GM18858 (cell line): ENCODE measurements at regions not wholly inside any gene's neighbourhood (a gene's known extent, or its start where the extent isn't known, plus 50 kb on each side); places are given as distances from the start of the nearest gene placed in this dataset.
"Not testable (repeated sequence)": the region's sequence is repeated elsewhere in the genome, so short reads cannot be mapped to it uniquely, and the experiment has no call there.

ENCODE experiments used
- ATAC-seq: cut with Tn5 transposase; IDR thresholded peaks from one replicate; pipeline ENCODE4 v1.9.1; 2021; ENCODE audit not compliant: unreplicated experiment

DNA sequence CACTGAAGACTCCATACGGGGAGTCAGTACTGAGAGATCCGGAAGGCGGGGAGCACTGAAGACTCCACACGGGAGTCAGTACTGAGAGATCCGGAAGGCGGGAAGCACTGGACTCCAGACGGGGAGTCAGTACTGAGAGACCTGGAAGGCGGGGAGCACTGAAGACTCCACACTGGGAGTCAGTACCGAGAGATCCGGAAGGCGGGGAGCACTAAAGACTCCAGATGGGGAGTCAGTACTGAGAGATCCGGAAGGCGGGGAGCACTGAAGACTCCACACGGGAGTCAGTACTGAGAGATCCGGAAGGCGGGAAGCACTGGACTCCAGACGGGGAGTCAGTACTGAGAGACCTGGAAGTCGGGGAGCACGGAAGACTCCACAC lies 77.2 kb downstream of the DLL1 start:
- ATAC-seq: not testable (repeated sequence)

DNA sequence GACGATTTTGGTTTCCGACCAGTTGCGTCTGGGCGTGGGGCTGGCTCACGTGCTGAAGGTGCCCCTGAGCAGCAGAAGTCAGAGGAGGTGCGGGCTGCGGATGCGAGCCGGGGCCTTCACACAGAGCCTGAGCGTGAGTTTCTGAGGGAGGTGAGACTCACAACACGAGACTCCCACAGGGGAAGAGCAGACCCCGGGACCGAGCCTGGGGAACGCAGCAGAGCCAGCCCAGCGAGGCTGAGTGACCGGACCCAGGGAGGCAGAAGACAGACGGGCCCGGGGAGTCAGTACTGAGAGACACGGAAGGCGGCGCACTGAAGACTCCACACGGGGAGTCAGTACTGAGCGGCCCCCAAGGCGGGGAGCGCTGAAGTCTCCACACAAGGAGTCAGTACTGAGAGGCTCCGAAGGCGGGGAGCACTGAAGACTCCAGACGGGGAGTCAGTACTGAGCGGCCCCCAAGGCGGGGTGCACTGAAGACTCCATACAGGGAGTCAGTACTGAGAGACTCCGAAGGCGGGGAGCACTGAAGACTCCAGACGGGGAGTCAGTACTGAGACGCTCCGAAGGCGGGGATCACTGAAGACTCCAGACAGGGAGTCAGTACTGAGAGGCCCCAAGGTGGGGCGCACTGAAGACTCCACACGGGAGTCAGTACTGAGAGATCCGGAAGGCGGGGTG lies 77.8 kb downstream of the DLL1 start:
- no peak for ATAC-seq

DNA sequence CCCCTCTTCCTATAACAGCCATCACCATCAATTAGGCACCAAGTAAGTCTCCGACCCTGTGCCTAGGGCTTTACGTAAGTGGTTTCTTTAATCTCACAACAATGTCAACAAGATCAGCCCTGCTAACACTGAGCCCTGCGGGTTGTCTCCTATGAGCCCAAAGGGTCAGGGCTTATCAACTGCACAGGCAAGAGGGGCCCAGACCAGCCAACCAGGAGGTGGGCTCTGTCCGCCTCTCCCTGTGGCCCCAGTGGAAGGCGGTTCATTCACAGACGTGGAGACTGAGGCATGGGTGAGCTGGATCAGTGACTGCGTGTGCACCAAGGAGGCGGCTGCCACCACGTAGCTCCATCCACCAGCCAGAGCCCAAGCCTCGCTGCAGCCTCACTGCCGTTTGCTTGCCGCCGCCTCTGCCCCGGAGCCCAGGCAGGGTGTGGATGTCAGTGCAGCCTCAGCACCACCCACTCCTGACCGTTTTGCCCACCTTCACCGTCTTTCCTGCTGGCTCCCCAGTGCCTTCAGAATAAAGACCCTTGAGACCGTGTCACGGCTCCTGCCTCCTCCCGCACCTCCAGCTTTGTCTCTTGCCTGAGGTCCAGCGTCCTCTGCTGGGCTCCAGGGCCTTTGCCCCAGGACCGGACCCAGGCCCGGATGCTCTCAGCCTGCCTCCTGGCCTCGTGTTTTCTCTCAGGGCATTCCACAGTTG lies 78.7 kb downstream of the DLL1 start:
- ATAC-seq: no peak

DNA sequence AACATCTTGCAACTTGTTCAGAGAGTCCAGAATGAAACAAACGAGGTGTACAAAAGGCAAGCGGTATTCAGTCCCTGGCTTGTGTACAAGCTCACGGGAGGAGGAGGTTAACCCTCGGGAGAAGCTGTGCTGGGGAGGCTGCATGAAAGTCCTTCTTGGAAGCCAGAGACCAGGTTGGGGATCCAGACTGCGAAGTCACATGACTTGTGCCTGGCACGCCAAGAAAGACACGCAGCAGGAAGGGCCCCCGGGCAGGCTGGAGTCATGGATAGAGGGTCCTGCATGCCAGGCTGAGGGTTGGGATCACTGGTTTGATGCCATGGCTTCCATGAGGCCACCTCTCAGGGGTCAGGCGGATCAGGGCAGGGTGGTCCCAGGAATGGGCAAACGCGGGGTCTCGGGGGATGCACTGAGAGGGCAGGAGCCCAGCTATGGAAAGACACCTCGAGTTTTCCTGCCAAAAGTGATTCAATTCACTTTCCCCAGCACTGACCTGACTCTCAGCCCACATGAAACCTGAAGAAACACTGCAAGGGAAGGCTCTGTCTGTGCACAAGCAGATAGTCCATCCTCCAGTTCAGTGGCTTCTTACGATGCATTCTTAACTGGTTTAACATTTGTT lies 79.4 kb downstream of the DLL1 start:
- no peak for ATAC-seq

DNA sequence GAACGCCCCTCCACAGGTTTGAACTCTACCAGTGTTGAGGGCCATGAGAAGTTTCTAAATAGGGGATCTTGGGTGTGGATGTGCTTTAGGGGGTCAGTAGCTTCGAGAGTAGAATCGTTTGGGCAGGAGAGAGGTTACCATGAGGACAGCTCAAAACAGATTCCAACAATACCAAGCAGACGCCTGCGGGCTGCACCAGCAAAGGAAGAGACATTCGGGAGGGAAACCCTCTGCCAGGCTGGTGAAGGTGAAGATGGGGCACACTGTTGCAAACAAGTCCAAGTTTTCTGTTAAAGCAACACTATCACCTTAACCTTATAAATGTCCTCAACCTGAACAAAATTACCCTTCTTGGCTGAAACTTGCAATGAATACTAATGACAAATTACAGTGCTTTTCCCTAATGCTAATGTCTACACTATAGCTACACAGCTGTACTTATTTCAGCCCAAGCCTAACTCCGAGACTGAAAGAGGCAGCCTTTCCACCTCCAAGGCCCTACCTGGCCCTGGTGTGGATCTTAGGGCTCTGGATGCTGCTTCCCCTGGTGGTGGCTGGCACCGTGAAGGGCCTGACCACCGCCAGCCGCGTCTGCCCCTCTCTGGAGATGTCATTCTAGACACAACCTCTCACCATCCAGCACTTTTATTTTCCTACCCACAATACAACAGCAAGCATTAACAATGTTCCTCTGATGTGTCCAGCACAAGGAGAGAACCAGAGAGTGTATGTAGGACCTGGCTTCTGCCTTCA lies 80.1 kb downstream of the DLL1 start:
- ATAC-seq: no peak

DNA sequence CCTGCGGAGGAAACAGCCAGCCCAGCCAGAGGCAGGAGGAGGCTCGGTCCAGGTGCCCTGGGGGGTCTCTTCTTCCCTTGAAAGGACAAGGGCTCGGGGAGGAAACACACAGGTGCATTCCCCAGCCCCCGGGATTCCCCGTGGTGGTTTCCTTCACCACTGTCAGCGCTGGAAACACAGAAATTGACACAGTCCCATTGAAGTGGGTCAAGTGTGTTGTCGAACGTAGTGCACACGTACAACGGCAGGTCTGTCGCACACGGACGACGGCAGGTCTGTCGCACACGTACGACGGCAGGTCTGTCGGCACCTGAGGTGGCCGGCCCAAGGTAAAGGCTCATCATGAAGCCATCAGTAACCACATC lies 80.9 kb downstream of the DLL1 start:
- ATAC-seq: no peak

DNA sequence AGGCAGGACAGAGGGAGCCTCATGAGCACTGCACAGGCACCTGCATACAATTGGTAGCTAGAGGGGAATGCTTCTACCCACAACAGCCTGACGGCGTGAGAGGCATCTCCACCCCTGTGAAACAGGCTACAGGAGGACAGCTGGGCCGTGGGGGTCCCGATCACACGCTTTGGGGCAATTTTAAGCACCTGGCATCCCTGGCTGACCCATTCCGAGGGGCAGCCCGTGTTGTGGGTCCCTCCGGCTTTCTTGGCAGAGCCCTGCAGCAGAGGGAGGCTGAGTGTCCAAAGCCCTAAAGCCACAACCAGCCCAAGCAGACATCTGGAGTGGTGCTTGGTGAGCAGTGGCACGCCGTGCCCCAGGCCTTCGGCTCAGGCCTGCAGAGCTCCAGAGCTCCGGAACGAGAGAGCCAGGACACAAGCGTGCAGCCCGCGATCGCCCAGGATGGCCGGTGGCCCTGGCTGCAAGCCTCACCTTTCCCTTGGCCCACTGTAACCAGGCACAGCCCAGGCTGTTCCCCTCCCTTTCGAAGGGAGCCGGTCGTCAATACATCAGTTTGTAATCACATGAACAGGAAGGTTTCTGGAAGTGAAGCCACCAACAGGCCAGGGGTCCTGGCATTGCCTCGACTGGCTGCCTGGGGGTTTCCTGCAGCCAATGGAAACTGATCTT lies 81.4 kb downstream of the DLL1 start:
- no peak for ATAC-seq

DNA sequence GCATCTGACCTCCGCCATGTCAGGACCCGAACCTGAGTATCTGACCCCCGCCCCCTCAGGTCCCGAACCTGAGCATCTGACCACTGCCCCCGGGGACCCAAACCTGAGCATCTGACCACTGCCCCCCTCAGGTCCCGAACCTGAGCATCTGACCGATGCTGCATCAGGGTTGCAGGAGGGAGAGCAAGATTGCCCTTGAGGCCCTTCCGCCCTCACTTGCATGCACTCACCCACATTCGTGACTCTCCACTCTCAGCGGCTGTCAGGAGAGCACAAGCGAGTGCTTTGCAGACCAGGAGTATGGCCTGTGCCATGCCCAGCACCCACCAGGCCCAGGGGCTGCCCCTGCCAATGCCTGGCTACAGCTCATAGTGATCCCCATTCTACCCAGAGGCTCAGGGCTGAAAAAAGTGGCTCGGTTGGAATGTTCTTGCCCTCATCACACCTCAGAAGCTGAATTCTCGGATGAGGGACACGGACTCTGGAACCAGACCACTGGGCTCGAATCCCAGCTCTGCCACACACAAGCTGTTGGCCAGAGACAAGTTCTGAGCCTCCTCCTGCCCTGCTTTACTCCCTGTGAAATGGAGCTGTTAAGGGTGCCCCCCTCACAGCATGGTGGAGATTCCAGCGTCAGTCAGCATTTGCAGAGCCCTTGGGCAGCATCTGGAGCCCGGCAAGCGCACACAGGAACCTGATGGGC lies 82.1 kb downstream of the DLL1 start:
- no peak for ATAC-seq

DNA sequence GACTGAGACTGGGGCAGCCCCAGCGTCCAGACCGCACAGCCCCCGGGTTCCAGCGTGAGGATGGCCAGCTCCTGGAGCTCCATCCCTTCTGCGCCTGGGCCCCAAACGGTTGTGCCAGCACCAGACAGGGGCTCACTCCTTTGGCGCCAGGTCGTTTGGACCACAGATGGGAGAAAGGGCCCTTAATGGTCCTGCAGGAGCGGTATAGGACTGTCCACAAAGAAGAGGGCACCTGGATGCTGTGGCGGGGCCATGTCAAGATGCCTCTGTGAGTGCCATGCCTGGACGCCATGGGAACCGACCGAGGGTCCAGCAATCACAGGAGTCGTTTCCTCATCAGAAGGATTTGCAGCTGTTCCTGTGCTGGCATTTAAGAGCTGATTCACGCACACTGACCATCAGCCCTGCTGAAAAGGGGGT lies 82.7 kb downstream of the DLL1 start:
- ATAC-seq: no peak

DNA sequence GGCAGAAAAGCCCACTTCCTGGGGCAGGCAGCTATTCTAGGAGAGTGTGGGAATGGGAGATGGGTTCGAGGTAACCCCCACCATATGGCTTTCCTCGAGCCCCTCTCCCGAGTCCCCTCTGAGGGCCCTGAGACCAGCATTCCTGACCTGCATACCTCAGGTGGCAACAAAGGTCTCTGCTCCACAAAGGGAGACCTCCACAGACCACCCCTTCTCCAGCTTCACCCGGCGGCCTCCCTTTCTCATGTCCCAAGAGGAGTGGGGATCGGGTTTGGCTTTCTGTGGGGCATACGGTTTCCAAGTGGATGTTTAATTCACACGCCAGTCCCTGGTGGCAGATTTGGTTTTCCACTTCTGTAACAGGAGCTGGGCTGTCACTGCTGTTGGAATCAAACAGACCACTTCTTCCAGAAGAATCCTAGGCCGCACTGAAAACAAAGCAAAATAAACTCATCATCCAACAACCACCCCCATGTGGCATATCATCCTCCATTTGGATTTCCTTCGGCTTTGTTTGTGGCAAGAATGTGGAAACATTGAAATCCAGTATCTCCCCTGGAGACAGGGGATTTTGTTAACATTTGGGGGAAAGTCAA lies 83.2 kb downstream of the DLL1 start:
- ATAC-seq: no peak

DNA sequence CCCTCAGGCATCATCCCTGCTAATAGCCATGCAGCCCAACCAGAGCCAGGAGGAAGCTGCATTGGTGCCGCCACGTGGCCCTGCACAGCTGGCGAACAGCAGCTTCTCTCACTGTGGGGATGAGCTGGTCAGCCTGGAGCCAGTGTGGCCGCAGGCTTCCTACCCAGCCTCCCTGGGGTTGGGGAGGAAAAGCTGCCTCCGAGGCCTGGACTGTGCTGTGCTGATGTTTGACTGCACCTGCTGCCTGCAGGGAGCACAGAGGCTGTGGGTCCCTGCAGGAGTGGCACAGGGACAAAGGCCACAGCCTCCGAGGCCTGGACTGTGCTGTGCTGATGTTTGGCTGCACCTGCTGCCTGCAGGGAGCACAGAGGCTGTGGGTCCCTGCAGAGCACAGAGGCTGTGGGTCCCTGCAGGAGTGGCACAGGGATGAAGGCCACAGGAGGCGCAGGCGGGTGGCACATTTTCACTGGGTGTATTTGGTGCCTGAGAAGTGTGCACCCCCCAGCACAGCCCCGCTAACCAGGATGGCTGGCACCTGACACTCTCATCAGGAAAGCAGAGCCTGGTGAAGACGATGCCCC lies 83.9 kb downstream of the DLL1 start:
- no peak for ATAC-seq

DNA sequence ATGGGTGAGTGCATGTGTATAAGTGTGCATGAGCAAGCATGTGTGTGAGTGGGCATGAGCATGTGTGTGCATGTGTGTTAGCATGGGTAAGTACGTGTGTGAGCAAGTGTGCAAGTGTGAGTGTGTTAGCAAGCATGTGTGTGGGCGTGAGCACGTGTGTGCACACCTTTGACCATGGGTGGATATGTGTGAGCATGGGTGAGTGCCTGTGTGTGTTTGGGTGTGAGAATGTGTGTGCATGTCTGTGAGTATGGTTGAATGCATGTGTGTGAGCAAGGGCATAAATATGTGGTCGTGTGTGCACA lies 84.6 kb downstream of the DLL1 start:
- ATAC-seq: no peak

DNA sequence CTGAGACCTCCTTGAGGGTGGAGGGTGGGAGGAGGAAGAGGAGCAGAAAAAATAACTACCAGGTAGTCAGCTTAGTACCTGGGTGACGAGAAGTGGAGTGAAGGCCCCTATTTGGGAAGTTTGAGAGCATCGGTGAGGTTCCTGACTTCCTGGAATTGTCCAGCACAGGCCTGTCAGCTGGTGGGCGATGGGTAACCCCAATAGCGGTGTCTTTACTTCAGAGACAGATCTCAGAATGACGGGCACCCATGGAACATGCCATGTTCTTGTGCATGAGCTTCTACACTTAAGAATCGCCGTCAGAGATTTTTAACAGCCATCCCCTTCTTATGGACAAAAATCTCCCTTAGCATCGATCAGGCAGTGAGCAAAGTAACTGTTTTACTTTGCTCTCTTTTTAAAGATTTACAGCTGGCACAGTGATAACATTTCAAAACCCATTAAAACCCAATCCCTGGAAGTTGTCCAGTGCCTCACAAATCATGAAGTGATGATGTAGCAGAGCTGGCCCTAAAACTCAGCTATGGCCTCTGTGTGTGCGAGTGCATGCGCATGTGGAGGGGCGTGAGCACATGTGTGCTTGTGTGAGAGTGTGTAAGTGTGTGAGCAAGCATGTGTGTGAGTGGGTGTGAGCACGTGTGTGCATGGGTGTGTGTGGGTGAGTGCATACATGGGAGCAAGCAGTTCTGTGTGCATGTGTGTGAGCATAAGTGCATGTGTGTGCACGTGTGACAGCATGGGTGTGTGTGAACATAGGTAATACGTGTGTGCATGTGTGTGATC lies 85.2 kb downstream of the DLL1 start:
- ATAC-seq: no peak

DNA sequence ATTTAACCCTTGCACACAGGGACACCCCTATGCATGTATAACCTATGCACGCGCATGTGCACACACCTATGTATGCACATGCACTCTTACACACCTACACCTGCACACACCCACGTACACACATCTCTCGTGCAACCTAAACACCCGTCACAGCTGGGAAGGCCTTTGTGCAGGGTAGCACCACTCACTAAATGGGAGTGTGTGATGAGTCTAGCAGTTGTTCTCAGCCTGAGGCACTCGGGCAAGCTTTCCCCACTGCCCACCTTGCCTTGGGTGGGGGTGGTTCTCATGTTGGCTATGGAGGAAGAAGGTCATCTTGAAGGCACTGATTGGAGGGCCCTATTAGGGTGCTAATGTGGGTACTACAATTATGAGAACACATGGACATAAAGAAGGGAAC lies 85.8 kb downstream of the DLL1 start:
- ATAC-seq: no peak

DNA sequence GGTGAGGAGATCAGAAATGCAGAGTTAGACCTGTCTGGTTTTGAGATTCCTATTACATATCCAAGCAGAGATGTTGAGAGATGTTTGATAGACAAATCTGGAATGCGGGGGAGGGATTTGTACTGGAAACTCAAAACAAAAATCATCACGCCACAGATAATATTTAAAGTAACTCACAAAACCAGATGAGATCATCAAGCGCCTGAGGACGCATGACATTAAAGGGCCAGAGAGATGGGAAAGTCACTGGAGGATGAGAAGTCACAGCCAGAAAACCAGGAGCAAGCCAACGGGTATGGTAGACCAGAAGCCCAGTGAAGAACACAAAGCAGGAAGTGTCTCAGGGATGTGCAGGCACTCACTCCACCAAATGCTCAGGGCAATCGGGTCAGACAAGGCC lies 87.7 kb downstream of the DLL1 start:
- no peak for ATAC-seq

DNA sequence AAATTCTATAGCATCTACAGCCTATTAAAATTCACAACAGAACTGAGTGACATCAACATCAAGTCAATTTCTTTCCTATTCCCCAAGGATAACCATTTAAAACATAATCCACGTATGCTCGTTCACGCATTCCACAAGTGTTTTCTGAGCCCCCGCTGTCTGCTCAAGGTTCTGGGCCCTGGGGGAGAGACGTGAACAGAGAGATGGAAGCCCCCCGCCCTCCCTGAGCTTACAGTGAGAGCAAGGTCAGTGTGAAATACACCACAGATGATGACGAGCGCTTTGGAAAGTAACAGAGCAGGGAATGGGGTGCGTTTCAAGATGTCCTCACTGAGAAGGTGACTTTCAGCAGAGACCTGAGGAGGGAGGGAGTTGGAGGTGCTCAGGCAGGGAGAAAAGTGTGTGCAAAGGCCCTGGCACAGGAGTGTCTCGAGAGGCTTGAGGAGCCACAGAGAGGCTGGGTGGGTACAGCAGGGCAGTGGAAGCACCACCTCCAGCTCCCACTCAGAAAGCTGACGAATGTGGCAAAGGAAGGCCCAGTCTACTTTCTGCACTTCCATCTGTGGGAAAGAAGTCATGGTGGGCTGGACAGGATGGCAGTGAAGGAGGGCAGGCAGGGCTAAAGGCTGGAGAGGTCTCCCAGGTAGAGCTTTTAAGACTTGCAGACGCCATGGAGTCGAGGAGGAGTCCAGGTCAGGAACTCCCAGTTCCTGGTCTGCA lies 88.3 kb downstream of the DLL1 start:
- ATAC-seq: no peak

DNA sequence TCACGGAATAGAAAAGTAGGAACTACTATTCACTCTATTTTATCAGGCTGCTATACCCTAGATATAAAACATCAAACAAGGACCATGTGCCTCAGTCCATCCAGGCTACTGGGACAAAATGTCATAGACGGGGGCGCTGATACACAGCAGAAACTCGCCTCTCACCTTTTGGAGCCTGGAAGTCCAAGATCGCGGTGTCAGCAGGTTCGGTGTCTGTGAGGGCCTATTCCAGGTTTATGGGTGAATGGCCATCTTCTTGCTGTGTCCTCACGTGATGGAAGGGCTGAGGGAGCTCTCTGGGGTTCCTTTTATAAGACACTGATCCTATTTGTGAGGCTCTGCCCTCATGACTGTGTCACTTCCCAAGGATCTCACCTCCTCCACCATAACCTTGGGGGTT lies 89.5 kb downstream of the DLL1 start:
- no peak for ATAC-seq

DNA sequence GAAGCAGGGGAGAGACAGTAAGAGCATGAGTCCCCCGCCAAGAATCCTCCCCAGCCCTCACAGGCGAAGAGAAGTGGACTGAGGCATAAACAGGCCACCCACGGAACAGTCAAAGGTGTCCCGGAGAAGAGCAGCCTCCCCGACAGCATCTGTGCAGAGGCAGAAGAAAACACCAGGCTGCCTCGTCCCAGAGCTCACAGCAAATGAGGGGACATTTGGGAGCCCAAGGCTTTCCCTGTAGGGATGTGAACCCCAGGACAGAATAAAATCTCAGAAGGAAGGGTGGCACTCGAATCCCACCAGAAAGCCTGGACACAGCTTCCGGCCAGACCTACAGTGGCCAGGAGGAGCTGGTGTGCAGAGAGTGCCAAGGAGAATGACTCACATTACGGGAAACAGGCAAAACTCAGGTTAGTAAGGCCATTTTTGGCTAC lies 90.4 kb downstream of the DLL1 start:
- ATAC-seq: no peak

DNA sequence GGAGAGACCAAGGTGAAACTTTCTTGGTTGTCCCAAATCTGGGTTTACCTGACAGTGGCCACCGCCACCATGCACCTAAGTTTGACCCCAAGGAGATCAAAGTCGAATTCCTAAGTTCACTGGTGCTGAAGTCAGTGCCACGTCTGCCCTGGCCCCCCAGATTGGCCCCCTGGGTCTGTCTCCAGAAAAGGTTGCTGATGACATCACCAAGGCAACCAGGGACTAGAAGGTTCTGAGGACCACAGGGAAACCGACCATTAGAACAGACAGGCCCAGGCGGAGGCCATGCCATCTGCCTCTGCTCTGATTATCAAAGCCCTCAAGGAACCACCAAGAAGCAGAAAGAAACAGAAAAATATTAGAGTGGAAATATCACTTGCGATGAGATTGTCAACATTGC lies 91.2 kb downstream of the DLL1 start:
- no peak for ATAC-seq
